ENCODE measurements at regions not wholly inside any gene's neighbourhood (a gene's known extent, or its start where the extent isn't known, plus 50 kb on each side); places are given as distances from the start of the nearest gene placed in this dataset.
A peak's percentile ranks its signal among the peaks of the same experiment; 100 is the strongest.

DNA sequence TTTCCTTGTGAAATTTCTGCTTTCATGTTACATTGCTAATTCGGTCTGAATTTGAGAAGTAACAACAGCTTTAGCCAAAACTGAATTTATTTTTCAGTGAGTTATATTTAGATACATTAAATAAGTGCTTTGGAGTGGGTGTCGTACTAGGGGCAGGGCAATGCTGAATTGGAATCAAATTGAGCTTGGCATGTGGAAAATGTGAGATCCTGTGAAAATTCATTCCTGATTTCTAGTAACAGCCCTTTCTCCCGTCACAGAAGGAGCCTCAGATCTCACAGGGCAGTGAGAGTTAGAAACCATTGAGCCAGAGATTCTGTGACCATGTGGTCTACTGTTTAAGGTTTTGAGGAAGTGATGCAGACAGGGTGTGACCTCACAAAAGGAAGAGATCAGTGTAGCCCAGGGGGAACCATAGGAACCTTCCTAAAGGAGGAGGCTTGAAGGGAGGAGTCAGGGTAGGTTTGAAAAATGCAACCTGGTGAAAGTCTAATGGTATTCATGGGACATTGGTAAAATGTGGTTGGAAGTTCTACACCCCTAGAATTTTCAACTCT, 1136.8 kb downstream of the AACS start:
- TF ChIP-seq, protein P1, sequence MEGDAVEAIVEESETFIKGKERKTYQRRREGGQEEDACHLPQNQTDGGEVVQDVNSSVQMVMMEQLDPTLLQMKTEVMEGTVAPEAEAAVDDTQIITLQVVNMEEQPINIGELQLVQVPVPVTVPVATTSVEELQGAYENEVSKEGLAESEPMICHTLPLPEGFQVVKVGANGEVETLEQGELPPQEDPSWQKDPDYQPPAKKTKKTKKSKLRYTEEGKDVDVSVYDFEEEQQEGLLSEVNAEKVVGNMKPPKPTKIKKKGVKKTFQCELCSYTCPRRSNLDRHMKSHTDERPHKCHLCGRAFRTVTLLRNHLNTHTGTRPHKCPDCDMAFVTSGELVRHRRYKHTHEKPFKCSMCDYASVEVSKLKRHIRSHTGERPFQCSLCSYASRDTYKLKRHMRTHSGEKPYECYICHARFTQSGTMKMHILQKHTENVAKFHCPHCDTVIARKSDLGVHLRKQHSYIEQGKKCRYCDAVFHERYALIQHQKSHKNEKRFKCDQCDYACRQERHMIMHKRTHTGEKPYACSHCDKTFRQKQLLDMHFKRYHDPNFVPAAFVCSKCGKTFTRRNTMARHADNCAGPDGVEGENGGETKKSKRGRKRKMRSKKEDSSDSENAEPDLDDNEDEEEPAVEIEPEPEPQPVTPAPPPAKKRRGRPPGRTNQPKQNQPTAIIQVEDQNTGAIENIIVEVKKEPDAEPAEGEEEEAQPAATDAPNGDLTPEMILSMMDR (IDR thresholded peaks at IDR 0.05; ENCODE audit: insufficient read depth, low read length), result no peak
- TF ChIP-seq GABPA (IDR thresholded peaks at IDR 0.05; ENCODE audit: low read depth) (no peak), SPI1 (IDR thresholded peaks at IDR 0.05; ENCODE audit: borderline replicate concordance, low read depth) (peak; percentile 50; the same call in 1 of the 2 replicates), POLR2AphosphoS5 (IDR thresholded peaks at IDR 0.05; ENCODE audit: low read depth) (no peak)
- TF ChIP-seq, protein P2, sequence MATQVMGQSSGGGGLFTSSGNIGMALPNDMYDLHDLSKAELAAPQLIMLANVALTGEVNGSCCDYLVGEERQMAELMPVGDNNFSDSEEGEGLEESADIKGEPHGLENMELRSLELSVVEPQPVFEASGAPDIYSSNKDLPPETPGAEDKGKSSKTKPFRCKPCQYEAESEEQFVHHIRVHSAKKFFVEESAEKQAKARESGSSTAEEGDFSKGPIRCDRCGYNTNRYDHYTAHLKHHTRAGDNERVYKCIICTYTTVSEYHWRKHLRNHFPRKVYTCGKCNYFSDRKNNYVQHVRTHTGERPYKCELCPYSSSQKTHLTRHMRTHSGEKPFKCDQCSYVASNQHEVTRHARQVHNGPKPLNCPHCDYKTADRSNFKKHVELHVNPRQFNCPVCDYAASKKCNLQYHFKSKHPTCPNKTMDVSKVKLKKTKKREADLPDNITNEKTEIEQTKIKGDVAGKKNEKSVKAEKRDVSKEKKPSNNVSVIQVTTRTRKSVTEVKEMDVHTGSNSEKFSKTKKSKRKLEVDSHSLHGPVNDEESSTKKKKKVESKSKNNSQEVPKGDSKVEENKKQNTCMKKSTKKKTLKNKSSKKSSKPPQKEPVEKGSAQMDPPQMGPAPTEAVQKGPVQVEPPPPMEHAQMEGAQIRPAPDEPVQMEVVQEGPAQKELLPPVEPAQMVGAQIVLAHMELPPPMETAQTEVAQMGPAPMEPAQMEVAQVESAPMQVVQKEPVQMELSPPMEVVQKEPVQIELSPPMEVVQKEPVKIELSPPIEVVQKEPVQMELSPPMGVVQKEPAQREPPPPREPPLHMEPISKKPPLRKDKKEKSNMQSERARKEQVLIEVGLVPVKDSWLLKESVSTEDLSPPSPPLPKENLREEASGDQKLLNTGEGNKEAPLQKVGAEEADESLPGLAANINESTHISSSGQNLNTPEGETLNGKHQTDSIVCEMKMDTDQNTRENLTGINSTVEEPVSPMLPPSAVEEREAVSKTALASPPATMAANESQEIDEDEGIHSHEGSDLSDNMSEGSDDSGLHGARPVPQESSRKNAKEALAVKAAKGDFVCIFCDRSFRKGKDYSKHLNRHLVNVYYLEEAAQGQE (IDR thresholded peaks at IDR 0.05; ENCODE audit: insufficient replicate concordance, low read depth), result no peak
- no peaks in the 10 kb centered on the region for H3K27me3 ChIP-seq (ENCODE audit: insufficient read depth, poor library complexity, severe bottlenecking)
- peak in 1 of 2 experiments; percentile 2 for DNase-seq (ENCODE audit: low read depth in 1 of 2, low spot score in 1 of 2)
- no peak overlapping the region for H3K4me3 ChIP-seq (replicated peaks; ENCODE audit: insufficient read depth, low read length)
- no peak overlapping the region for H3K27ac ChIP-seq (replicated peaks)

DNA sequence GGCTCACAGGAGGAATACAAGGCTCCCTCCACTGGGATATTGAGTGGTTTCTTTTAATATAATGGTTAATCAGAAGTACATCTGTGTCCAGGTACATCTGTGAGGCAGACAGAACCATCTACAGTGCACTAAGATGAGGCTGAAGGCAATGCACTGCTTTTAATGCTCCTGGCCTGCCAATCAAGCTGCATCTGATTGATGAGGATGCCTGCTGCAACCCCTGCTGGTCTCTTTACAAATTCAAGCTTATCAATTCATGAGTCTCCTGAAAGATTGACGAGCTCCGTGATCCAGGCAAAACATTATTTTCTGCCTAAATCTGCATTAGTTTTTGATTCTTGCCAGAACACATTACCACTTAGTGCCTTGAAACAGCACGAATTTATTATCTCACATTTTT, 1139.1 kb downstream of the AACS start:
- H3K4me3 ChIP-seq (replicated peaks; ENCODE audit: insufficient read depth, low read length), result no peak overlapping the region
- peaks cover 2% of the 10 kb centered on the region for H3K27me3 ChIP-seq (ENCODE audit: insufficient read depth, poor library complexity, severe bottlenecking)
- no peak overlapping the region for H3K27ac ChIP-seq (replicated peaks)
- DNase-seq (ENCODE audit: low read depth in 1 of 2, low spot score in 1 of 2), result no peak
- TF ChIP-seq GABPA (IDR thresholded peaks at IDR 0.05; ENCODE audit: low read depth) (no peak), SPI1 (IDR thresholded peaks at IDR 0.05; ENCODE audit: borderline replicate concordance, low read depth) (no peak), POLR2AphosphoS5 (IDR thresholded peaks at IDR 0.05; ENCODE audit: low read depth) (no peak)
- TF ChIP-seq, protein P2 (IDR thresholded peaks at IDR 0.05; ENCODE audit: insufficient replicate concordance, low read depth), result no peak
- TF ChIP-seq, protein P1 (IDR thresholded peaks at IDR 0.05; ENCODE audit: insufficient read depth, low read length), result no peak

DNA sequence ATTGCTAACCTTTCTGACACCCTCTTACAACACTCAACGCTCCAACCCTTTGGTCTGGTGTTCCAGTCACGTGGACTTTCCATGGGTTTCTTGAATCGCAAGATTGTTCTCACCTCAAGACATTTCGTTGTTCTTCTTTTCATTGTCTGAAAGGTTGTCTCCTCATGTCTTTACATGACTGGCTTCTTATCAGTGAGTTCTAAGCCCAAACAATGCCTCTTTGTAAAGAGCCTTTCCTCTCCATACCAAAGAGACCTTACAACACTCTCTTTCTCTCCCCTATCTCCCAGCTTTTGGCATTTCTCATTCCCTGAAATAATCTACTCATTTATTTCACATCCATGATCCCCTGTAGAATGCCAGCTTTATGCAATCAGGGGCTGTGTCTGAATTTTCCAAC, 1144.8 kb downstream of the AACS start:
- Histone ChIP-seq H3K27ac (replicated peaks) (no peak overlapping the region), H3K4me3 (replicated peaks; ENCODE audit: insufficient read depth, low read length) (no peak overlapping the region), H3K27me3 (ENCODE audit: insufficient read depth, poor library complexity, severe bottlenecking) (peaks cover 2% of the 10 kb centered on the region)
- no peak for DNase-seq (ENCODE audit: low read depth in 1 of 2, low spot score in 1 of 2)
- TF ChIP-seq POLR2AphosphoS5 (IDR thresholded peaks at IDR 0.05; ENCODE audit: low read depth), result no peak
- TF ChIP-seq, protein P2 (IDR thresholded peaks at IDR 0.05; ENCODE audit: insufficient replicate concordance, low read depth), result no peak
- no peak for TF ChIP-seq SPI1 (IDR thresholded peaks at IDR 0.05; ENCODE audit: borderline replicate concordance, low read depth)
- no peak for TF ChIP-seq GABPA (IDR thresholded peaks at IDR 0.05; ENCODE audit: low read depth)
- TF ChIP-seq, protein P1 (IDR thresholded peaks at IDR 0.05; ENCODE audit: insufficient read depth, low read length), result no peak

All from HL-60 (cell line).